HEK293T (cell line): ENCODE measurements at regions not wholly inside any gene's neighbourhood (a gene's known extent, or its start where the extent isn't known, plus 50 kb on each side); places are given as distances from the start of the nearest gene placed in this dataset.

ENCODE experiments used
- ARNT ChIP-seq: fragments of 450-650 bp; IDR thresholded peaks from 2 replicates; pipeline ENCODE4 v1.6.1; 2017; ENCODE audit warnings: mild to moderate bottlenecking
- BHLHE40 ChIP-seq: fragments of 450-650 bp; IDR thresholded peaks from 2 replicates; pipeline ENCODE4 v1.6.1; 2016; ENCODE audit warnings: mild to moderate bottlenecking, moderate library complexity, borderline replicate concordance
- ELF4 ChIP-seq: fragments of 450-650 bp; IDR thresholded peaks from 2 replicates; pipeline ENCODE4 v1.6.1; 2017; ENCODE audit warnings: antibody characterized with exemption
- FOXA1 ChIP-seq: fragments of 450-650 bp; IDR thresholded peaks from 2 replicates; pipeline ENCODE4 v1.6.1; 2016; ENCODE audit warnings: mild to moderate bottlenecking
- FOXM1 ChIP-seq: fragments of 450-650 bp; IDR thresholded peaks from 2 replicates; pipeline ENCODE4 v1.6.1; 2017; ENCODE audit warnings: mild to moderate bottlenecking, borderline replicate concordance
- LEF1 ChIP-seq: fragments of 450-650 bp; IDR thresholded peaks from 2 replicates; pipeline ENCODE4 v1.6.1; 2017; ENCODE audit warnings: mild to moderate bottlenecking, borderline replicate concordance
- NFRKB ChIP-seq: fragments of 450-650 bp; IDR thresholded peaks from 2 replicates; pipeline ENCODE4 v1.6.1; 2016; ENCODE audit warnings: mild to moderate bottlenecking, moderate library complexity
- SP1 ChIP-seq: fragments of 450-650 bp; IDR thresholded peaks from 2 replicates; pipeline ENCODE4 v1.6.1; 2017
- SUZ12 ChIP-seq: fragments of 450-650 bp; IDR thresholded peaks from 2 replicates; pipeline ENCODE4 v1.6.1; 2016; ENCODE audit warnings: mild to moderate bottlenecking
- TARDBP ChIP-seq: fragments of 450-650 bp; IDR thresholded peaks from 2 replicates; pipeline ENCODE4 v1.6.1; 2016
- TF ChIP-seq, protein P1 (sequence below): fragments of 450-650 bp; IDR thresholded peaks from 2 replicates; pipeline ENCODE4 v1.6.1; 2016

DNA sequence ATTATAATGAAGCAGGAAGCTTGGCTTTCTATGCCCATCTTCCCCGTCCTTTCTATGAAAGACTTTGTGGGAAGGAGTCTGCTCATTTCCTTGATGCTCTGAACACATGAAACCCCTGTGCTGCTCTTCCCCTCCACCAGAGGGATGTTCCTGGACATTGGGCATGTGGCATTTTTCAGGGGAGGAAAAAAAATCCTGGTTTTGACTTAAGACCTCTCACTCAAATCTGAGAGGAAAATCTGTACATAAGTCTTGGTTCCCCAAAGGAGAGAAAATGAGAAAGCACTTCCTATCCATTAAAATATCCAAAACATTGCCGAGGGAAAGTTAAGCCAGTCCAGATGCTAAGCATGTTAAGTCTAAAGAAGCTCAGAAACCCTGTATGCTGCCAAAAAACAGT, 393.0 kb downstream of the PAX1 start:
- TF ChIP-seq TARDBP: no peak
- TF ChIP-seq ELF4: no peak
- no peak for TF ChIP-seq BHLHE40
- TF ChIP-seq FOXA1: no peak
- no peak for TF ChIP-seq SP1
- TF ChIP-seq SUZ12: no peak
- TF ChIP-seq NFRKB: no peak
- no peak for TF ChIP-seq FOXM1
- no peak for TF ChIP-seq ARNT
- TF ChIP-seq LEF1: no peak
- TF ChIP-seq, protein P1, sequence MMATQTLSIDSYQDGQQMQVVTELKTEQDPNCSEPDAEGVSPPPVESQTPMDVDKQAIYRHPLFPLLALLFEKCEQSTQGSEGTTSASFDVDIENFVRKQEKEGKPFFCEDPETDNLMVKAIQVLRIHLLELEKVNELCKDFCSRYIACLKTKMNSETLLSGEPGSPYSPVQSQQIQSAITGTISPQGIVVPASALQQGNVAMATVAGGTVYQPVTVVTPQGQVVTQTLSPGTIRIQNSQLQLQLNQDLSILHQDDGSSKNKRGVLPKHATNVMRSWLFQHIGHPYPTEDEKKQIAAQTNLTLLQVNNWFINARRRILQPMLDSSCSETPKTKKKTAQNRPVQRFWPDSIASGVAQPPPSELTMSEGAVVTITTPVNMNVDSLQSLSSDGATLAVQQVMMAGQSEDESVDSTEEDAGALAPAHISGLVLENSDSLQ: no peak
